ENCODE measurements at regions not wholly inside any gene's neighbourhood (a gene's known extent, or its start where the extent isn't known, plus 50 kb on each side); places are given as distances from the start of the nearest gene placed in this dataset.

DNA sequence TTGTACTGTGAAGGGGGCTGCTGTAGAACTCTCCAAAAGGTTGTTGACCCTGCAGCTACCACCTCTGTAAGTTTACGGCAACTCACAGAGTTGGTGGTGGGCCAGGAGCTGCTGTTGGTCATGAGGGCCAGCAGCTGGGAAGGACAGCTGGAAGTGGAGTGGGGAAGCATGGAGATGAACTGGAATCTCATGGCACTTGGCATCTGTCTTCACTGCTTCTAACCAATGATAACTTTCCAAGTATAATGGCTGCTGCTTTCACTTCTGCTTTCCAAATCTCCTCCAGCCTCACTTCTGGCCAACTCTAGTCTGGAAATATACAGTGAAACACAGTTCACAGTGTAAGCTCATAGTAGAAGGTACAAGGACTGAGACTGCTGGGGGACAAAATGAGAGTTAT, 126.5 kb upstream of the INTU start:
- TF ChIP-seq, protein P1, sequence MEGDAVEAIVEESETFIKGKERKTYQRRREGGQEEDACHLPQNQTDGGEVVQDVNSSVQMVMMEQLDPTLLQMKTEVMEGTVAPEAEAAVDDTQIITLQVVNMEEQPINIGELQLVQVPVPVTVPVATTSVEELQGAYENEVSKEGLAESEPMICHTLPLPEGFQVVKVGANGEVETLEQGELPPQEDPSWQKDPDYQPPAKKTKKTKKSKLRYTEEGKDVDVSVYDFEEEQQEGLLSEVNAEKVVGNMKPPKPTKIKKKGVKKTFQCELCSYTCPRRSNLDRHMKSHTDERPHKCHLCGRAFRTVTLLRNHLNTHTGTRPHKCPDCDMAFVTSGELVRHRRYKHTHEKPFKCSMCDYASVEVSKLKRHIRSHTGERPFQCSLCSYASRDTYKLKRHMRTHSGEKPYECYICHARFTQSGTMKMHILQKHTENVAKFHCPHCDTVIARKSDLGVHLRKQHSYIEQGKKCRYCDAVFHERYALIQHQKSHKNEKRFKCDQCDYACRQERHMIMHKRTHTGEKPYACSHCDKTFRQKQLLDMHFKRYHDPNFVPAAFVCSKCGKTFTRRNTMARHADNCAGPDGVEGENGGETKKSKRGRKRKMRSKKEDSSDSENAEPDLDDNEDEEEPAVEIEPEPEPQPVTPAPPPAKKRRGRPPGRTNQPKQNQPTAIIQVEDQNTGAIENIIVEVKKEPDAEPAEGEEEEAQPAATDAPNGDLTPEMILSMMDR (IDR thresholded peaks at IDR 0.05; ENCODE audit: low read depth, low read length), result no peak
- no peak for TF ChIP-seq EZH2phosphoT487 (IDR thresholded peaks at IDR 0.05; ENCODE audit: low read depth)
